ENCODE measurements at regions not wholly inside any gene's neighbourhood (a gene's known extent, or its start where the extent isn't known, plus 50 kb on each side); places are given as distances from the start of the nearest gene placed in this dataset.

- TF ChIP-seq TAF1 (IDR thresholded peaks at IDR 0.05; ENCODE audit: borderline replicate concordance, insufficient read depth, low read length) (no peak), POLR2AphosphoS5 (IDR thresholded peaks at IDR 0.05; ENCODE audit: low read depth, low read length) (no peak), SIN3A (IDR thresholded peaks at IDR 0.05; ENCODE audit: borderline replicate concordance, insufficient read depth, low read length) (no peak), FOXP2 (optimal IDR thresholded peaks at IDR 0.05; ENCODE audit: borderline replicate concordance, extremely low read depth, extremely low read length, insufficient read depth) (no peak)
- TF ChIP-seq, protein P1, sequence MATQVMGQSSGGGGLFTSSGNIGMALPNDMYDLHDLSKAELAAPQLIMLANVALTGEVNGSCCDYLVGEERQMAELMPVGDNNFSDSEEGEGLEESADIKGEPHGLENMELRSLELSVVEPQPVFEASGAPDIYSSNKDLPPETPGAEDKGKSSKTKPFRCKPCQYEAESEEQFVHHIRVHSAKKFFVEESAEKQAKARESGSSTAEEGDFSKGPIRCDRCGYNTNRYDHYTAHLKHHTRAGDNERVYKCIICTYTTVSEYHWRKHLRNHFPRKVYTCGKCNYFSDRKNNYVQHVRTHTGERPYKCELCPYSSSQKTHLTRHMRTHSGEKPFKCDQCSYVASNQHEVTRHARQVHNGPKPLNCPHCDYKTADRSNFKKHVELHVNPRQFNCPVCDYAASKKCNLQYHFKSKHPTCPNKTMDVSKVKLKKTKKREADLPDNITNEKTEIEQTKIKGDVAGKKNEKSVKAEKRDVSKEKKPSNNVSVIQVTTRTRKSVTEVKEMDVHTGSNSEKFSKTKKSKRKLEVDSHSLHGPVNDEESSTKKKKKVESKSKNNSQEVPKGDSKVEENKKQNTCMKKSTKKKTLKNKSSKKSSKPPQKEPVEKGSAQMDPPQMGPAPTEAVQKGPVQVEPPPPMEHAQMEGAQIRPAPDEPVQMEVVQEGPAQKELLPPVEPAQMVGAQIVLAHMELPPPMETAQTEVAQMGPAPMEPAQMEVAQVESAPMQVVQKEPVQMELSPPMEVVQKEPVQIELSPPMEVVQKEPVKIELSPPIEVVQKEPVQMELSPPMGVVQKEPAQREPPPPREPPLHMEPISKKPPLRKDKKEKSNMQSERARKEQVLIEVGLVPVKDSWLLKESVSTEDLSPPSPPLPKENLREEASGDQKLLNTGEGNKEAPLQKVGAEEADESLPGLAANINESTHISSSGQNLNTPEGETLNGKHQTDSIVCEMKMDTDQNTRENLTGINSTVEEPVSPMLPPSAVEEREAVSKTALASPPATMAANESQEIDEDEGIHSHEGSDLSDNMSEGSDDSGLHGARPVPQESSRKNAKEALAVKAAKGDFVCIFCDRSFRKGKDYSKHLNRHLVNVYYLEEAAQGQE (IDR thresholded peaks at IDR 0.05; ENCODE audit: insufficient read depth in 1 of 2, low read depth in 2 of 2, low read length in 2 of 2), result no peak
These were observed 488.7 kb downstream of the TRIML1 start for GRCh38 chr4:188627892-188628291.

DNA sequence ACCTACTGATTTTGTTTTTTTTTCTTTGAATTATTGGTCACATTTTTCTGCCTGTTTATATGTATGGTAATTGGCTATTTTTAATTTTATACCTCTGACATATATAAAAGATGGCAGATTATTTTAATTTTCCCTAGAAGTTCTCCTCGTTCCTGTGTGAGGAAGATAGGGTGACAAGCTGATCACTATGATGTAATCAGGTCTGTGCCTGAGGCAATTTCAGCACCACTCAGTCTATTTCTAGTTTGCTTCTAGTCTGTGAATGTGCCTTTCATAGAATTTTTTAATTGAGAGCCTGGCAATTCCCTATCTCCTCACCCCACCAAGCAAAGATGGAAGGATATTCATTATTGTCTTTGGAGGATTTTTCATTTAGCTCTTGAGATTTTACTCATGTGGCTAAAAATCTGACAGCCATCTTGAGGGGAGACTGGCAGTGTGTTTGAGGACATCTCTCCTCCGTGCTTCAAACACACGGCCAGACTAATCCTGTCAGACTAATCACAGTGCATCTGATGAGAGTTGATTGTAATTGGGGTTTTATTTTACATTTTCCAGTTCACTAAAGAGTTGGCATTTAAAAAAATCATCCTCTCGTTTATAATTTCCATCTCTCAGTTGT, 500.3 kb downstream of the TRIML1 start:
- TF ChIP-seq SIN3A (IDR thresholded peaks at IDR 0.05; ENCODE audit: borderline replicate concordance, insufficient read depth, low read length) (no peak), POLR2AphosphoS5 (IDR thresholded peaks at IDR 0.05; ENCODE audit: low read depth, low read length) (no peak), FOXP2 (optimal IDR thresholded peaks at IDR 0.05; ENCODE audit: borderline replicate concordance, extremely low read depth, extremely low read length, insufficient read depth) (no peak), TAF1 (IDR thresholded peaks at IDR 0.05; ENCODE audit: borderline replicate concordance, insufficient read depth, low read length) (no peak)
- TF ChIP-seq, protein P1 (IDR thresholded peaks at IDR 0.05; ENCODE audit: insufficient read depth in 1 of 2, low read depth in 2 of 2, low read length in 2 of 2), result no peak

- no peak for TF ChIP-seq SIN3A (IDR thresholded peaks at IDR 0.05; ENCODE audit: borderline replicate concordance, insufficient read depth, low read length)
- TF ChIP-seq POLR2AphosphoS5 (IDR thresholded peaks at IDR 0.05; ENCODE audit: low read depth, low read length), result no peak
- TF ChIP-seq, protein P1 (IDR thresholded peaks at IDR 0.05; ENCODE audit: insufficient read depth in 1 of 2, low read depth in 2 of 2, low read length in 2 of 2), result no peak
- no peak for TF ChIP-seq TAF1 (IDR thresholded peaks at IDR 0.05; ENCODE audit: borderline replicate concordance, insufficient read depth, low read length)
- TF ChIP-seq FOXP2 (optimal IDR thresholded peaks at IDR 0.05; ENCODE audit: borderline replicate concordance, extremely low read depth, extremely low read length, insufficient read depth), result no peak
These were observed 508.7 kb downstream of the TRIML1 start for GRCh38 chr4:188647820-188648370.

- TF ChIP-seq POLR2AphosphoS5 (IDR thresholded peaks at IDR 0.05; ENCODE audit: low read depth, low read length) (no peak), FOXP2 (optimal IDR thresholded peaks at IDR 0.05; ENCODE audit: borderline replicate concordance, extremely low read depth, extremely low read length, insufficient read depth) (no peak), SIN3A (IDR thresholded peaks at IDR 0.05; ENCODE audit: borderline replicate concordance, insufficient read depth, low read length) (no peak), TAF1 (IDR thresholded peaks at IDR 0.05; ENCODE audit: borderline replicate concordance, insufficient read depth, low read length) (no peak)
- TF ChIP-seq, protein P1 (IDR thresholded peaks at IDR 0.05; ENCODE audit: insufficient read depth in 1 of 2, low read depth in 2 of 2, low read length in 2 of 2), result no peak
These were observed 510.4 kb downstream of the TRIML1 start for GRCh38 chr4:188649635-188650034.
